Loucy (cell line): ENCODE measurements at regions not wholly inside any gene's neighbourhood (a gene's known extent, or its start where the extent isn't known, plus 50 kb on each side); places are given as distances from the start of the nearest gene placed in this dataset.

Source experiments
- H2AFZ ChIP-seq: fragments of 200-600 bp; sonication (generic); 2 replicates; pipeline ENCODE4 v1.6.0; 2016; ENCODE audit warnings: antibody characterized with exemption, mild to moderate bottlenecking, low read length, moderate library complexity
- H3F3A ChIP-seq: fragments of 200-600 bp; 2 replicates; pipeline ENCODE4 v1.6.0; 2016; ENCODE audit warnings: antibody characterized with exemption, low read depth, mild to moderate bottlenecking
- H3K27me3 ChIP-seq: fragments of 200-600 bp; sonication (generic); 2 replicates; pipeline ENCODE4 v1.6.1; 2014; ENCODE audit warnings: low read length, mild to moderate bottlenecking; ENCODE audit not compliant: insufficient read depth, poor library complexity, severe bottlenecking
- H3K36me3 ChIP-seq: fragments of 200-600 bp; sonication (generic); 2 replicates; pipeline ENCODE4 v1.6.1; 2016; ENCODE audit warnings: low read length; ENCODE audit not compliant: insufficient read depth
- H3K4me1 ChIP-seq: fragments of 200-600 bp; sonication (generic); 2 replicates; pipeline ENCODE4 v1.5.1; 2014; ENCODE audit warnings: low read length, mild to moderate bottlenecking; ENCODE audit not compliant: insufficient read depth, poor library complexity, severe bottlenecking
- H3K4me2 ChIP-seq: fragments of 200-600 bp; sonication (generic); 2 replicates; pipeline ENCODE4 v1.6.0; 2014; ENCODE audit warnings: antibody characterized with exemption, low read length, low read depth, mild to moderate bottlenecking; ENCODE audit not compliant: poor library complexity, severe bottlenecking
- H3K4me3 ChIP-seq: fragments of 200-600 bp; sonication (generic); 2 replicates; pipeline ENCODE4 v1.5.1; 2014; ENCODE audit warnings: low read length, mild to moderate bottlenecking, mixed read lengths; ENCODE audit not compliant: poor library complexity, severe bottlenecking
- H3K79me2 ChIP-seq: fragments of 200-600 bp; sonication (generic); 2 replicates; pipeline ENCODE4 v1.6.1; 2014; ENCODE audit warnings: low read length; ENCODE audit not compliant: insufficient read depth
- H3K9ac ChIP-seq: fragments of 200-600 bp; sonication (generic); 2 replicates; pipeline ENCODE4 v1.6.0; 2014; ENCODE audit warnings: mild to moderate bottlenecking, low read depth, low read length, moderate library complexity; ENCODE audit not compliant: poor library complexity, severe bottlenecking
- H3K9me2 ChIP-seq: fragments of 200-600 bp; sonication (generic); replicated peaks from 2 replicates; pipeline ENCODE4 v1.6.1; 2016; ENCODE audit warnings: low read depth, low read length, mixed read lengths
- H3K9me3 ChIP-seq: fragments of 200-600 bp; sonication (generic); 2 replicates; pipeline ENCODE4 v1.6.1; 2014; ENCODE audit warnings: mild to moderate bottlenecking, antibody characterized with exemption, low read length, low read depth; ENCODE audit not compliant: insufficient read depth
- H4K20me1 ChIP-seq: fragments of 200-600 bp; sonication (generic); 2 replicates; pipeline ENCODE4 v1.6.0; 2014; ENCODE audit warnings: antibody characterized with exemption, low read length, mild to moderate bottlenecking; ENCODE audit not compliant: insufficient read depth, poor library complexity, severe bottlenecking
- EZH2phosphoT487 ChIP-seq: fragments of 200-600 bp; IDR thresholded peaks from 2 replicates; pipeline ENCODE4 v1.6.1; 2018; ENCODE audit warnings: antibody characterized with exemption, mild to moderate bottlenecking, moderate library complexity, borderline replicate concordance
- TF ChIP-seq, protein P1 (sequence below): fragments of 200-600 bp; sonication (generic); conservative IDR thresholded peaks from 2 replicates; pipeline ENCODE4 v1.5.1; 2014; ENCODE audit warnings: mild to moderate bottlenecking, antibody characterized with exemption, low read length

DNA sequence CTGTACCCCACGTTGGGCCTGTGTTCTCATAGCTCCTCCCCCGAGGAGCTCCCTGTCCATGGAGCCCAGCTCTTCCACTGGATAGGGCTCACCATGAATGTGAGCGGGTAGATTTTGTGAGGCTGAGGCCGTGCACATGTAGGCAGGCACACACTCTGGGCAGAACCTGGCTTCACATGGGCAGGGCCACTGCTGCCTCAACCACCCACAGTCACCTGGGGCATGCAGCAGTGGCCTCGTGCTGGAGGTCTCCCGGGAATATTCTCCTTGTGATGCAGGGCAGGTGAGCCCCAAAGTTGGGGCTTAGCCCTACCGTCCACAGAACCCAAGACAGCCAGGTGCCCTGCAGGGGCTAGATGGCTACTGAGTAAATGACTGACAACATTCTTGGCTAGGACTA lies 116.6 kb downstream of the TMEM130 start:
- no peak for TF ChIP-seq EZH2phosphoT487
- TF ChIP-seq, protein P1, sequence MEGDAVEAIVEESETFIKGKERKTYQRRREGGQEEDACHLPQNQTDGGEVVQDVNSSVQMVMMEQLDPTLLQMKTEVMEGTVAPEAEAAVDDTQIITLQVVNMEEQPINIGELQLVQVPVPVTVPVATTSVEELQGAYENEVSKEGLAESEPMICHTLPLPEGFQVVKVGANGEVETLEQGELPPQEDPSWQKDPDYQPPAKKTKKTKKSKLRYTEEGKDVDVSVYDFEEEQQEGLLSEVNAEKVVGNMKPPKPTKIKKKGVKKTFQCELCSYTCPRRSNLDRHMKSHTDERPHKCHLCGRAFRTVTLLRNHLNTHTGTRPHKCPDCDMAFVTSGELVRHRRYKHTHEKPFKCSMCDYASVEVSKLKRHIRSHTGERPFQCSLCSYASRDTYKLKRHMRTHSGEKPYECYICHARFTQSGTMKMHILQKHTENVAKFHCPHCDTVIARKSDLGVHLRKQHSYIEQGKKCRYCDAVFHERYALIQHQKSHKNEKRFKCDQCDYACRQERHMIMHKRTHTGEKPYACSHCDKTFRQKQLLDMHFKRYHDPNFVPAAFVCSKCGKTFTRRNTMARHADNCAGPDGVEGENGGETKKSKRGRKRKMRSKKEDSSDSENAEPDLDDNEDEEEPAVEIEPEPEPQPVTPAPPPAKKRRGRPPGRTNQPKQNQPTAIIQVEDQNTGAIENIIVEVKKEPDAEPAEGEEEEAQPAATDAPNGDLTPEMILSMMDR, result no peak
- Histone ChIP-seq H3K4me2 (no peak overlapping the region), H3K4me1 (no peaks in the 10 kb centered on the region), H3K9me2 (no peaks in the 10 kb centered on the region), H3K9me3 (no peaks in the 10 kb centered on the region), H3K36me3 (no peaks in the 10 kb centered on the region), H3F3A (no peaks in the 10 kb centered on the region), H4K20me1 (no peaks in the 10 kb centered on the region), H3K79me2 (no peaks in the 10 kb centered on the region), H3K4me3 (no peak overlapping the region), H3K9ac (no peak overlapping the region), H3K27me3 (no peaks in the 10 kb centered on the region), H2AFZ (no peak overlapping the region)

DNA sequence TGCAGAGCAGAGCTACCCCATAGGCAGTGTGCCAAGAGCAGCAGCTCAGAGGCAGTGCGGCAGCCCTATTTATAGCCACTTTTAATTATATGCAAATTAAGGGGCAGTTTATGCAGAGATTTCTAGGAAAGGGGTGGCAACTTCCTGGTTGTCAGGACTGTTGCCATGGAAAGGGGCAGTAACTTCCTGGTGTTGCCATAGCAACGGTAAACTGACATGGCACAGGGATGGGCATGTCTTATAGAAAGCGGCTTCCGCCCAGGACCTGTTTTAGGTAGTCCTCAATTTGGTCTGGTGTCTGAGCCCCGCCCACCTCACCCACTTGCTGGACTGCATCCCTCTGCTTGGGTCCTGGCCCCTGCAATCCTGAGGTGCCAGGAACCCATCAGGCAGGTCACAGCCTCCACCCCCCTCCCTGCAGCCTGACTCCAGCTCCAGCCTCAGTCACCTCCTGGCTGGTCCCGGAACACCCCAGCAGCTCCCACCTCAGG lies 115.8 kb downstream of the TMEM130 start:
- Histone ChIP-seq H3K27me3 (no peaks in the 10 kb centered on the region), H3K9ac (no peak overlapping the region), H3K9me3 (no peaks in the 10 kb centered on the region), H4K20me1 (no peaks in the 10 kb centered on the region), H2AFZ (no peak overlapping the region), H3F3A (no peaks in the 10 kb centered on the region), H3K36me3 (no peaks in the 10 kb centered on the region), H3K4me3 (no peak overlapping the region), H3K79me2 (no peaks in the 10 kb centered on the region), H3K4me2 (no peak overlapping the region), H3K9me2 (no peaks in the 10 kb centered on the region), H3K4me1 (no peaks in the 10 kb centered on the region)
- TF ChIP-seq, protein P1, result no peak
- TF ChIP-seq EZH2phosphoT487, result no peak

DNA sequence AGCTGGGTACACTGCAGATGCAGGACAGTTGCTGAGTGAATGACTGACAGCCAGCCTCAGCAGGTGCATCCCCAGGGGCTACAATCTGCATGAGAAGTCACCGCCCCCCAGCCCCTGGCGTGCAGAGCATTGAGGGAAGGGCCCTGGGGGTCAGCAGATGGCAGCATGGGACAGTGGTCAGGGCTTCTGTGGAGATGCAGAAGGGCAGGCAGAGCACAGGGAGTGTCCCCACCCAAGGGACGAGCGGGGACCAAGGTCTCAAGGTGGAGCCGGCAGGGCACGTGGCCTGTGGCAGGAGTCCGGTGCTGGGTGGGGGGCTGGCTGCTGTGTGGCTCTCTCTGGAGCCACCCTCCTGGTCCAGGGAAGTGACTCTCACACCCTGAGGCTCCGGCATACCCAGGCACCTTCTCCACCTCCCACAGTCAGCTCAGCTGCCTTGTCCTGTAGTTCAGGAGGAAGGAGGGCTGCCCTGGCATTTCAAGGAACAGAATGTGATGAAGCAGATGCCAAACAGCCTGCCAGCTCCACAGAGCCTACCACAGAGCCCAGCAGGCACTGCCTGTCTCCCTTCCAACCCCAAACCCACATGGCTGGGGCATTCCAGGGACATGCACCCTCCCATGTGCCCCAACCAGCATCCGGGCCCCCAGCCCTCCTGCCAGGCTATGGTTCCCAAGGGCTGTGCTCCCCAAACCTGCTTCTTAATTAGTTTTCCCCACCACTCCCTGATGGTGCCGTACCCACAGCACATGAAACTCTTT lies 114.5 kb downstream of the TMEM130 start:
- no peak overlapping the region for H3K9ac ChIP-seq
- no peak overlapping the region for H3K4me2 ChIP-seq
- no peaks in the 10 kb centered on the region for H3K4me1 ChIP-seq
- H3F3A ChIP-seq, result no peaks in the 10 kb centered on the region
- H2AFZ ChIP-seq, result no peak overlapping the region
- no peaks in the 10 kb centered on the region for H4K20me1 ChIP-seq
- no peak overlapping the region for H3K4me3 ChIP-seq
- H3K9me3 ChIP-seq, result no peaks in the 10 kb centered on the region
- no peaks in the 10 kb centered on the region for H3K27me3 ChIP-seq
- TF ChIP-seq, protein P1, result no peak
- H3K9me2 ChIP-seq, result no peaks in the 10 kb centered on the region
- no peaks in the 10 kb centered on the region for H3K36me3 ChIP-seq
- H3K79me2 ChIP-seq, result no peaks in the 10 kb centered on the region
